GM10266 (cell line): ENCODE measurements at regions not wholly inside any gene's neighbourhood (a gene's known extent, or its start where the extent isn't known, plus 50 kb on each side); places are given as distances from the start of the nearest gene placed in this dataset.

Experiments
- DNase-seq: peaks from one replicate; pipeline ENCODE4 v3.0.0; 2012; ENCODE audit errors: extremely low spot score
- TF ChIP-seq, protein P1 (sequence below): IDR thresholded peaks from 2 replicates; pipeline ENCODE4 v1.5.1; 2012; ENCODE audit warnings: mild to moderate bottlenecking, low read depth; ENCODE audit not compliant: control insufficient read depth, insufficient read depth; ENCODE audit errors: missing control alignments

- DNase-seq, result no peak
- TF ChIP-seq, protein P1, sequence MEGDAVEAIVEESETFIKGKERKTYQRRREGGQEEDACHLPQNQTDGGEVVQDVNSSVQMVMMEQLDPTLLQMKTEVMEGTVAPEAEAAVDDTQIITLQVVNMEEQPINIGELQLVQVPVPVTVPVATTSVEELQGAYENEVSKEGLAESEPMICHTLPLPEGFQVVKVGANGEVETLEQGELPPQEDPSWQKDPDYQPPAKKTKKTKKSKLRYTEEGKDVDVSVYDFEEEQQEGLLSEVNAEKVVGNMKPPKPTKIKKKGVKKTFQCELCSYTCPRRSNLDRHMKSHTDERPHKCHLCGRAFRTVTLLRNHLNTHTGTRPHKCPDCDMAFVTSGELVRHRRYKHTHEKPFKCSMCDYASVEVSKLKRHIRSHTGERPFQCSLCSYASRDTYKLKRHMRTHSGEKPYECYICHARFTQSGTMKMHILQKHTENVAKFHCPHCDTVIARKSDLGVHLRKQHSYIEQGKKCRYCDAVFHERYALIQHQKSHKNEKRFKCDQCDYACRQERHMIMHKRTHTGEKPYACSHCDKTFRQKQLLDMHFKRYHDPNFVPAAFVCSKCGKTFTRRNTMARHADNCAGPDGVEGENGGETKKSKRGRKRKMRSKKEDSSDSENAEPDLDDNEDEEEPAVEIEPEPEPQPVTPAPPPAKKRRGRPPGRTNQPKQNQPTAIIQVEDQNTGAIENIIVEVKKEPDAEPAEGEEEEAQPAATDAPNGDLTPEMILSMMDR, result no peak
These were observed 276.6 kb upstream of the TCERG1L start for GRCh38 chr10:131587976-131588680.

GRCh38 chr10:131588704-131589220 is 277.2 kb upstream of the TCERG1L start:
- TF ChIP-seq, protein P1, result no peak
- DNase-seq, result no peak

DNA sequence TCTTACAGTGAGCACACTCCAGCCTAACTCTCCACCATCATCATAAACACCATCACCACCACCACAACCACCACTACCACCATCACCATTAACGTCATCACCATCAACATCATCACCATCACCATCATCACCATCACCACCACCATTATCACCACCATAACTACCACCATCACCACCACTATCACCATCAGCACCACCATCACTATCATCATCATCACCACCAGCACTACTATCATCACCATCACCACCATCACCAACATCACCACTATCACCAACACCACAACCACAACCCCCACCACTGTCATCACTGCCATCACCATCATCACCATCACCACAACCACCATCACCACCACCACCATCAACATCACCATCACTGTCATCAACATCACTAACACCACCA is 279.0 kb upstream of the TCERG1L start:
- DNase-seq, result no peak
- TF ChIP-seq, protein P1, result no peak

- DNase-seq, result no peak
- TF ChIP-seq, protein P1, result no peak
These were observed 280.4 kb upstream of the TCERG1L start for GRCh38 chr10:131591936-131592335.

- TF ChIP-seq, protein P1, result no peak
- no peak for DNase-seq
These were observed 291.6 kb upstream of the PPP2R2D start for GRCh38 chr10:131609176-131609575.

DNA sequence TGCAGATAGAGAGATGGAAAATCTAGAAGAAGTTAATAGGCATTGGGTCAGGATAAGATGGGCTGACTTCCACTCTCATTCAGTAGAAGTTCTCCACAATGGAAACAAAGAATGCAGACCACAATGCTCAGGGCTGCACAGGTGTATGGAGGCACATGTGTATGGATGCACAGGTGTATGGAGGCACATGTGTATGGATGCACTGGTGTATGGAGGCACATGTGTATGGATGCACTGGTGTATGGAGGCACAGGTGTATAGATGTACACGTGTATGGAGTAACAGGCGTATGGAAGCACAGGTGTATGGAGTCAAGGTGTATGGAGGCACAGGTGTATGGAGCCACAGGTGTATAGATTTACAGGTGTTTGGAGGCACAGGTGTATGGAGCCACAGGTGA is 285.7 kb upstream of the PPP2R2D start:
- DNase-seq, result no peak
- TF ChIP-seq, protein P1, result no peak

GRCh38 chr10:131616040-131616439 is 284.8 kb upstream of the PPP2R2D start:
- no peak for DNase-seq
- TF ChIP-seq, protein P1, result no peak
